ENCODE measurements at regions not wholly inside any gene's neighbourhood (a gene's known extent, or its start where the extent isn't known, plus 50 kb on each side); places are given as distances from the start of the nearest gene placed in this dataset.

DNA sequence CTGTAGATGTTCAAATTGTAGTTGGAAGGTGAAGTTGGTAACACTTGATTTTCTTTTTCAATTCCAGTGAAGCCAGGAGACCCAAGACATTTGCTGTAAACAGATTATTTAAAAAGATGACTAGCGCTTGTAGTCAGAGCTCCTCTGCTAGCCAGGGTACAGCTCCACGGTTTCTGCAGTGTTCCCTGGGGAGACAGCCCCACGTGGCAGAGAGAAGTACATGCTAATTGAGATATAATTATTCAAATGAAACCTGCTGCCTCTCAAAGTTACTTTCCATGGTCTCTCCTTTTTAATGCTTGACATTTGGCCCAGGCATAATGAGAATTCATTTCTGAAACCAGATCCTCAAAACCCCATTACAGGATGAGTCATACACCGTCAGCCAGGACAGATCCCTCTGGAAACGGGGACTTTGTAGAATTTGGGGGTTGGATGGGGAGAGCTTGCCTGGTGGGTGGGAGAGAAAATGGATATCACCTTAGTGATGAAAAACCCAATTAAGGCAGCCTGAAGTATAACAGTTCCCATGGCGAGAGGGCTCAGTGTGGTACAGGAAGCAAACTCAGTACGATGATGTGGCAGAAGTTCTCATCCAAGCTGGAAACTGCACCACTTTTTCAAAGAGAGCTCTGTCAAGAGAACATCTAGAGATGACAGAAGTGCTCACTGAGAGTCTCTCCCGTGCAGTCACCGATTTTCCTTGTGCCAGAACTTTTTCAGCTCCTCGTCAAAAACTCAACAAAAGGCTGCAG is 637.7 kb upstream of the TMEM132C start:
- H3K14ac ChIP-seq (ENCODE audit: insufficient read length), result no peak overlapping the region
- FAIRE-seq, result no peak
- H4K91ac ChIP-seq (replicated peaks; ENCODE audit: insufficient read length, low read length), result no peak overlapping the region
- H3K27ac ChIP-seq (ENCODE audit: low read depth, low read length), result no peak overlapping the region
- no peak overlapping the region for H2BK5ac ChIP-seq (ENCODE audit: low read depth, low read length)
- no peak overlapping the region for H2BK120ac ChIP-seq (replicated peaks; ENCODE audit: low read depth, low read length)
- no peak overlapping the region for H3K4me2 ChIP-seq (ENCODE audit: insufficient read depth in 1 of 2, low read depth in 2 of 2, low read length in 2 of 2)
- no peak overlapping the region for H4K8ac ChIP-seq (ENCODE audit: extremely low read depth, insufficient read depth, low read length)
- no peak overlapping the region for H3K18ac ChIP-seq (ENCODE audit: extremely low read depth, low read length)
- no peak for DNase-seq (ENCODE audit: low read depth in 1 of 2, low spot score in 2 of 2)
- H3K36me3 ChIP-seq (ENCODE audit: control insufficient read depth in 2 of 4, insufficient read depth in 4 of 4, low read length in 3 of 4), result no peaks in the 10 kb centered on the region
- no peak overlapping the region for H3K4me3 ChIP-seq (ENCODE audit: extremely low read depth in 1 of 4, insufficient read depth in 2 of 4, low read depth in 3 of 4, low read length in 4 of 4)
- no peak overlapping the region for H2BK12ac ChIP-seq (ENCODE audit: low read depth, low read length)
- H4K5ac ChIP-seq (ENCODE audit: insufficient read length, low read depth, low read length), result no peak overlapping the region
- H3K79me1 ChIP-seq (ENCODE audit: low read depth, low read length), result no peaks in the 10 kb centered on the region
- H3K4me1 ChIP-seq (replicated peaks in 1 of 4; ENCODE audit: control insufficient read depth in 3 of 4, insufficient read depth in 4 of 4, low read length in 3 of 4), result no peaks in the 10 kb centered on the region; a peak in 1 of 7 replicates
- H3K23ac ChIP-seq (ENCODE audit: insufficient read length), result no peak overlapping the region
- no peaks in the 10 kb centered on the region for H3K79me2 ChIP-seq (ENCODE audit: control insufficient read depth in 1 of 2, insufficient read depth in 2 of 2, low read length in 2 of 2)
- H3K9me3 ChIP-seq (ENCODE audit: insufficient read depth in 2 of 2, low read depth in 1 of 2, low read length in 1 of 2), result no peaks in the 10 kb centered on the region
- H3K27me3 ChIP-seq (replicated peaks in 1 of 4; ENCODE audit: control insufficient read depth in 3 of 4, extremely low read depth in 1 of 4, insufficient read depth in 3 of 4, low read length in 3 of 4), result no peaks in the 10 kb centered on the region
- H3K9ac ChIP-seq (replicated peaks in 1 of 4; ENCODE audit: extremely low read depth in 1 of 4, low read depth in 3 of 4, low read length in 3 of 4), result no peak overlapping the region
- 86% methylated on average over 10 of the region's 10 CpGs; no CpG with 5 or more reads in 1 of the 2 experiments for WGBS, 2 experiments (ENCODE audit: extremely low coverage in 1 of 2, insufficient coverage in 1 of 2, insufficient read length in 1 of 2, insufficient replicate concordance in 2 of 2, low coverage in 1 of 2, low lambda C conversion rate in 2 of 2, missing lambda C conversion rate in 1 of 2)
- no peaks in the 10 kb centered on the region; the same call in 1 of the 2 replicates for H3K23me2 ChIP-seq (ENCODE audit: low read depth, low read length)
- H2AFZ ChIP-seq (ENCODE audit: low read length), result 0 out of 2 replicates have a peak overlapping the region, but pooled peaks have one; percentile 19
- H2BK15ac ChIP-seq (ENCODE audit: low read length), result no peak overlapping the region
- H2AK5ac ChIP-seq (ENCODE audit: low read depth, low read length), result no peak overlapping the region
- H3K56ac ChIP-seq (replicated peaks; ENCODE audit: insufficient read length, low read depth, low read length), result no peak overlapping the region
- H2BK20ac ChIP-seq (ENCODE audit: low read length), result no peak overlapping the region
- H4K20me1 ChIP-seq (replicated peaks in 1 of 2; ENCODE audit: control insufficient read depth in 1 of 2, insufficient read depth in 2 of 2, low read length in 2 of 2), result no peaks in the 10 kb centered on the region
- H3K4ac ChIP-seq (replicated peaks; ENCODE audit: insufficient read length, low read depth, low read length), result no peak overlapping the region
- CTCF ChIA-PET (ENCODE audit: partially characterized antibody), result no interaction called here
- POLR2A ChIA-PET (ENCODE audit: partially characterized antibody), result no interaction called here
- TF ChIP-seq SIX5 (IDR thresholded peaks at IDR 0.05; ENCODE audit: low read depth, low read length) (no peak), HDAC6 (IDR thresholded peaks at IDR 0.05; ENCODE audit: low read depth, low read length) (no peak), HDAC2 (IDR thresholded peaks at IDR 0.05; ENCODE audit: borderline replicate concordance in 1 of 2, low read depth in 2 of 2, low read length in 2 of 2) (no peak), CREB1 (IDR thresholded peaks at IDR 0.05) (no peak), TBP (IDR thresholded peaks at IDR 0.05; ENCODE audit: low read depth, low read length) (no peak), TEAD4 (IDR thresholded peaks at IDR 0.05; ENCODE audit: low read depth, low read length) (no peak), TAF7 (optimal IDR thresholded peaks at IDR 0.05; ENCODE audit: borderline replicate concordance, low read depth, low read length) (no peak)
- TF ChIP-seq, protein P1, sequence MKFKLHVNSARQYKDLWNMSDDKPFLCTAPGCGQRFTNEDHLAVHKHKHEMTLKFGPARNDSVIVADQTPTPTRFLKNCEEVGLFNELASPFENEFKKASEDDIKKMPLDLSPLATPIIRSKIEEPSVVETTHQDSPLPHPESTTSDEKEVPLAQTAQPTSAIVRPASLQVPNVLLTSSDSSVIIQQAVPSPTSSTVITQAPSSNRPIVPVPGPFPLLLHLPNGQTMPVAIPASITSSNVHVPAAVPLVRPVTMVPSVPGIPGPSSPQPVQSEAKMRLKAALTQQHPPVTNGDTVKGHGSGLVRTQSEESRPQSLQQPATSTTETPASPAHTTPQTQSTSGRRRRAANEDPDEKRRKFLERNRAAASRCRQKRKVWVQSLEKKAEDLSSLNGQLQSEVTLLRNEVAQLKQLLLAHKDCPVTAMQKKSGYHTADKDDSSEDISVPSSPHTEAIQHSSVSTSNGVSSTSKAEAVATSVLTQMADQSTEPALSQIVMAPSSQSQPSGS (IDR thresholded peaks at IDR 0.05; ENCODE audit: low read length), result no peak
- TF ChIP-seq, protein P2, sequence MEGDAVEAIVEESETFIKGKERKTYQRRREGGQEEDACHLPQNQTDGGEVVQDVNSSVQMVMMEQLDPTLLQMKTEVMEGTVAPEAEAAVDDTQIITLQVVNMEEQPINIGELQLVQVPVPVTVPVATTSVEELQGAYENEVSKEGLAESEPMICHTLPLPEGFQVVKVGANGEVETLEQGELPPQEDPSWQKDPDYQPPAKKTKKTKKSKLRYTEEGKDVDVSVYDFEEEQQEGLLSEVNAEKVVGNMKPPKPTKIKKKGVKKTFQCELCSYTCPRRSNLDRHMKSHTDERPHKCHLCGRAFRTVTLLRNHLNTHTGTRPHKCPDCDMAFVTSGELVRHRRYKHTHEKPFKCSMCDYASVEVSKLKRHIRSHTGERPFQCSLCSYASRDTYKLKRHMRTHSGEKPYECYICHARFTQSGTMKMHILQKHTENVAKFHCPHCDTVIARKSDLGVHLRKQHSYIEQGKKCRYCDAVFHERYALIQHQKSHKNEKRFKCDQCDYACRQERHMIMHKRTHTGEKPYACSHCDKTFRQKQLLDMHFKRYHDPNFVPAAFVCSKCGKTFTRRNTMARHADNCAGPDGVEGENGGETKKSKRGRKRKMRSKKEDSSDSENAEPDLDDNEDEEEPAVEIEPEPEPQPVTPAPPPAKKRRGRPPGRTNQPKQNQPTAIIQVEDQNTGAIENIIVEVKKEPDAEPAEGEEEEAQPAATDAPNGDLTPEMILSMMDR (IDR thresholded peaks at IDR 0.05; ENCODE audit: control extremely low read depth in 1 of 3, insufficient read depth in 1 of 3, low read depth in 1 of 3, low read length in 3 of 3), result no peak
